Caco-2 (cell line): ENCODE measurements at regions not wholly inside any gene's neighbourhood (a gene's known extent, or its start where the extent isn't known, plus 50 kb on each side); places are given as distances from the start of the nearest gene placed in this dataset.

Experiments used
- BruUV-seq: library from RNA; stranded (reverse); fragments of 400-500 nt; replicated peaks from 2 replicates; lab custom pipeline; 2021; lab: Mats Ljungman, UMichigan
- CTCF ChIA-PET: fragments of 300-600 bp; sonication (Branson Sonifier 250); formaldehyde crosslinking; loops from one replicate; lab custom pipeline; 2022; ENCODE audit warnings: antibody characterized with exemption; lab: Charles Lee
- POLR2A ChIA-PET: fragments of 300-600 bp; sonication (Branson Sonifier 250); formaldehyde crosslinking; loops from one replicate; lab custom pipeline; 2022; ENCODE audit warnings: antibody characterized with exemption; lab: Charles Lee
- DNase-seq, 2 experiments: peaks; one replicate each; pipeline versions ENCODE4 v3.0.0 to v3.0.0-alpha.2; 2020 to 2022
- H3K27me3 ChIP-seq: replicated peaks from 2 replicates; pipeline ENCODE4 v1.6.0; 2011; ENCODE audit warnings: low read length; ENCODE audit not compliant: control insufficient read depth, insufficient read depth
- H3K36me3 ChIP-seq: 2 replicates; pipeline ENCODE4 v1.5.1; 2011; ENCODE audit warnings: low read length; ENCODE audit not compliant: control insufficient read depth, insufficient read depth
- H3K4me1 ChIP-seq: fragments of 250-450 bp; sonication (Bioruptor Pico); 2 replicates; pipeline ENCODE4 v1.5.1; 2020; ENCODE audit warnings: mild to moderate bottlenecking
- H3K4me3 ChIP-seq: 2 replicates; pipeline ENCODE4 v1.5.1; 2011; ENCODE audit warnings: low read depth, mild to moderate bottlenecking, control low read depth, low read length
- H3K9me3 ChIP-seq: fragments of 250-450 bp; sonication (Bioruptor Pico); 2 replicates; pipeline ENCODE4 v1.5.1; 2020; ENCODE audit warnings: mild to moderate bottlenecking, moderate library complexity
- H3K27ac Mint-ChIP-seq: one replicate; pipeline ENCODE4 v1.8.0; 2022; ENCODE audit warnings: mixed read lengths; ENCODE audit not compliant: unreplicated experiment
- H3K27me3 Mint-ChIP-seq: one replicate; pipeline ENCODE4 v1.8.0; 2022; ENCODE audit warnings: mixed read lengths; ENCODE audit not compliant: insufficient read depth, unreplicated experiment
- H3K36me3 Mint-ChIP-seq: one replicate; pipeline ENCODE4 v1.8.0; 2022; ENCODE audit warnings: mild to moderate bottlenecking, mixed read lengths; ENCODE audit not compliant: insufficient read depth, unreplicated experiment
- H3K4me1 Mint-ChIP-seq: one replicate; pipeline ENCODE4 v1.8.0; 2022; ENCODE audit warnings: low read depth, mixed read lengths; ENCODE audit not compliant: unreplicated experiment
- H3K4me3 Mint-ChIP-seq: one replicate; pipeline ENCODE4 v1.8.0; 2022; ENCODE audit warnings: mild to moderate bottlenecking, moderate library complexity, mixed read lengths; ENCODE audit not compliant: unreplicated experiment
- H3K9me3 Mint-ChIP-seq: one replicate; pipeline ENCODE4 v1.8.0; 2022; ENCODE audit warnings: mixed read lengths; ENCODE audit not compliant: unreplicated experiment
- CTCF ChIP-seq, 2 experiments: fragments of 200-600 bp in 1 of 2; IDR thresholded peaks; 1 replicate in 1 of 2; 2 replicates in 1 of 2; pipeline versions ENCODE4 v1.5.1 to v1.8.0; 2011 to 2022; ENCODE audit warnings: antibody characterized with exemption in 1 of 2, control low read depth in 1 of 2, inconsistent platforms in 1 of 2, low read depth in 1 of 2, low read length in 1 of 2, mild to moderate bottlenecking in 1 of 2, moderate library complexity in 1 of 2; ENCODE audit not compliant: insufficient read depth in 1 of 2, severe bottlenecking in 1 of 2, unreplicated experiment in 1 of 2
- intact Hi-C: fragments of 100-400 bp; cut with micrococcal nuclease; formaldehyde crosslinking; loops from one replicate; pipeline ENCODE4 v1.10.0; 2022; ENCODE audit not compliant: unreplicated experiment

DNA sequence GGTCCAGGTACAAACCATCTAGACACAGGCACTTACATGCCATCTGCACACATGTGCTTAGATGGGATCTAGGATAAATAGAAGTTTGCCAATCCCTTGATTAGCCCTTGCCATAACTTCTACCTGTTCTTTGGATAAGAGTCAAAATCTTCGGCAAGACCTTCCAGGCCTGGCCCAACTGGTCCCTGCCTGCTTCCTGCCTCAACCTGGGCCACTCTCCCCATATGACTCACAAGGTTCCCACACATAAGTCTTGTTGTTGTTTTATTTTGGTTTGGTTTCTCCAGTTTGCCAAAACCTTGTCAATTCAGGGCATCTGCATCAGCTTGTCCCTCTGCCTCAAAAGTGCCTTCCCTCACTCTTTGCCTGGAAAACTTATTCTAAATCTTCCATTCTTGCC lies 95.3 kb upstream of the XYLT1 start:
- Mint-ChIP-seq H3K4me3 (no peak overlapping the region), H3K9me3 (peaks cover 12% of the 10 kb centered on the region), H3K36me3 (no peaks in the 10 kb centered on the region), H3K27ac (no peak overlapping the region), H3K4me1 (peaks cover 9% of the 10 kb centered on the region), H3K27me3 (peaks cover 2% of the 10 kb centered on the region)
- Histone ChIP-seq H3K4me1 (no peaks in the 10 kb centered on the region), H3K36me3 (no peaks in the 10 kb centered on the region), H3K27me3 (no peaks in the 10 kb centered on the region), H3K4me3 (no peak overlapping the region), H3K9me3 (no peaks in the 10 kb centered on the region)
- POLR2A ChIA-PET: no interaction called here
- intact Hi-C loops: no loop called here
- no peak for TF ChIP-seq CTCF (IDR thresholded peaks at IDR 0.05; ENCODE audit: insufficient read depth in 1 of 2, low read depth in 1 of 2, low read length in 1 of 2, severe bottlenecking in 1 of 2, unreplicated experiment in 1 of 2)
- DNase-seq: no peak
- no TSS peak for BruUV-seq
- CTCF ChIA-PET: interaction anchor here (0.6 kb wide), 1 partner anchor 179 kb away, joined by 3 read pairs; no protein-coding TSS in a partner anchor

DNA sequence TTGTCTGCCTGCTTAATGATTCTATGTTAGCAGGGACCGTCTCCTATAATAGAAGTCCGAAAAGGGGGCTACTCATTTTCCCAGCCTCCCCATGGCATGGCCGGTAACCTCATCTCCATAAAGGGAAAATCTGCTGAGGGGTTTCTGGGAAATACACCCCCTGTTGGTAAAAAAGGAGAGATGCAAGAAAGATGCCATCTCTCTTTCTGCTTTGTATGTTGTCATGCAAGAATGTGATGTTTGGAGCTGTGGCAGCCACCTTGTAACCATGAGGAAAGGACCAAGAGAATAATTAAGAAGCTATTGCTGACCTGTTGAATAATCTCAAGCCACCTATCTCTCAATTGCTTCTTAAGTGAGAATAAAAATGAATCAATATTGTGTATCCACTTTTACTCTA lies 94.8 kb upstream of the XYLT1 start:
- Histone ChIP-seq H3K27me3 (no peaks in the 10 kb centered on the region), H3K36me3 (no peaks in the 10 kb centered on the region), H3K9me3 (no peaks in the 10 kb centered on the region), H3K4me3 (no peak overlapping the region), H3K4me1 (no peaks in the 10 kb centered on the region)
- ChIA-PET CTCF (interaction anchor here (0.6 kb wide), 1 partner anchor 180 kb away, joined by 3 read pairs; no protein-coding TSS in a partner anchor), POLR2A (no interaction called here)
- DNase-seq: no peak
- no peak overlapping the region for H3K27ac Mint-ChIP-seq
- no peak overlapping the region for H3K4me3 Mint-ChIP-seq
- intact Hi-C loops: no loop called here
- TF ChIP-seq CTCF (IDR thresholded peaks at IDR 0.05; ENCODE audit: insufficient read depth in 1 of 2, low read depth in 1 of 2, low read length in 1 of 2, severe bottlenecking in 1 of 2, unreplicated experiment in 1 of 2): no peak
- peaks cover 2% of the 10 kb centered on the region for H3K27me3 Mint-ChIP-seq
- peaks cover 7% of the 10 kb centered on the region for H3K4me1 Mint-ChIP-seq
- no peaks in the 10 kb centered on the region for H3K36me3 Mint-ChIP-seq
- no TSS peak for BruUV-seq
- H3K9me3 Mint-ChIP-seq: peaks cover 7% of the 10 kb centered on the region

- Histone ChIP-seq H3K4me1 (no peaks in the 10 kb centered on the region), H3K4me3 (no peak overlapping the region), H3K27me3 (no peaks in the 10 kb centered on the region), H3K36me3 (no peaks in the 10 kb centered on the region), H3K9me3 (no peaks in the 10 kb centered on the region)
- no peak for DNase-seq
- intact Hi-C loops: no loop called here
- TF ChIP-seq CTCF (IDR thresholded peaks at IDR 0.05; ENCODE audit: insufficient read depth in 1 of 2, low read depth in 1 of 2, low read length in 1 of 2, severe bottlenecking in 1 of 2, unreplicated experiment in 1 of 2): no peak
- H3K9me3 Mint-ChIP-seq: no peaks in the 10 kb centered on the region
- ChIA-PET POLR2A (no interaction called here), CTCF (no interaction called here)
- H3K4me1 Mint-ChIP-seq: peaks cover 7% of the 10 kb centered on the region
- H3K27ac Mint-ChIP-seq: no peak overlapping the region
- no peak overlapping the region for H3K4me3 Mint-ChIP-seq
- no peaks in the 10 kb centered on the region for H3K36me3 Mint-ChIP-seq
- BruUV-seq: no TSS peak
- peaks cover 5% of the 10 kb centered on the region for H3K27me3 Mint-ChIP-seq
Observed at GRCh38 chr16:17564856-17565255, 94.1 kb upstream of the XYLT1 start.
